HepG2 (cell line): ENCODE measurements at regions not wholly inside any gene's neighbourhood (a gene's known extent, or its start where the extent isn't known, plus 50 kb on each side); places are given as distances from the start of the nearest gene placed in this dataset.
"Not testable (repeated sequence)": the region's sequence is repeated elsewhere in the genome, so short reads cannot be mapped to it uniquely, and the experiment has no call there.

Experiments
- CTCF ChIP-seq: sonication (generic); formaldehyde crosslinking; IDR thresholded peaks from 2 replicates; pipeline ENCODE4 v1.5.0; 2020; ENCODE audit warnings: mild to moderate bottlenecking, missing genetic modification reagents, moderate library complexity
- EP300 ChIP-seq, 3 experiments: sonication (generic) in 1 of 3; formaldehyde crosslinking in 1 of 3; IDR thresholded peaks; 2 replicates each; pipeline versions ENCODE4 v1.5.1 to v1.6.1; 2011 to 2020; ENCODE audit warnings: low read depth in 2 of 3, low read length in 2 of 3, borderline replicate concordance in 1 of 3, improper control_type of control experiment in 1 of 3, mild to moderate bottlenecking in 1 of 3, missing genetic modification reagents in 1 of 3, moderate library complexity in 1 of 3
- FOSL2 ChIP-seq: sonication (generic); formaldehyde crosslinking; IDR thresholded peaks from 2 replicates; pipeline ENCODE4 v1.4.0; 2020; ENCODE audit warnings: missing genetic modification reagents
- GABPA ChIP-seq, 2 experiments: IDR thresholded peaks; 2 replicates each; pipeline ENCODE4 v1.6.1; 2011 to 2016; ENCODE audit warnings: low read depth in 2 of 2, low read length in 1 of 2, missing biosample characterization in 1 of 2, missing genetic modification characterization in 1 of 2
- KLF6 ChIP-seq: IDR thresholded peaks from 2 replicates; pipeline ENCODE4 v1.8.0; 2016; ENCODE audit warnings: missing biosample characterization, missing genetic modification reagents
- PHB2 ChIP-seq: fragments of 450-650 bp; IDR thresholded peaks from 2 replicates; pipeline ENCODE4 v1.6.1; 2018; ENCODE audit not compliant: partially characterized antibody
- POLR2AphosphoS5 ChIP-seq: IDR thresholded peaks from 2 replicates; pipeline ENCODE4 v1.6.1; 2012; ENCODE audit warnings: low read depth, low read length
- RXRA ChIP-seq: sonication (generic); formaldehyde crosslinking; IDR thresholded peaks from 2 replicates; pipeline ENCODE4 v1.5.1; 2020; ENCODE audit warnings: missing genetic modification reagents
- STAG1 ChIP-seq: sonication (generic); formaldehyde crosslinking; IDR thresholded peaks from 2 replicates; pipeline ENCODE4 v1.4.0; 2020; ENCODE audit warnings: missing genetic modification reagents
- ZBED4 ChIP-seq: sonication (generic); formaldehyde crosslinking; IDR thresholded peaks from 2 replicates; pipeline ENCODE4 v1.4.0; 2020; ENCODE audit warnings: missing genetic modification reagents, borderline replicate concordance
- ZNF781 ChIP-seq: sonication (generic); formaldehyde crosslinking; IDR thresholded peaks from 2 replicates; pipeline ENCODE4 v1.5.1; 2020; ENCODE audit warnings: borderline replicate concordance, mild to moderate bottlenecking, missing genetic modification reagents; ENCODE audit errors: not compliant biosample characterization
- ZNF792 ChIP-seq: IDR thresholded peaks from 2 replicates; pipeline ENCODE4 v1.6.1; 2016
- TF ChIP-seq, protein P1 (sequence below), 2 experiments: sonication (generic) in 1 of 2; formaldehyde crosslinking in 1 of 2; IDR thresholded peaks; 2 replicates each; pipeline versions ENCODE4 v1.5.1 to v1.6.1; 2011 to 2020; ENCODE audit warnings: borderline replicate concordance in 1 of 2, low read depth in 1 of 2, low read length in 1 of 2, mild to moderate bottlenecking in 1 of 2, missing genetic modification reagents in 1 of 2, moderate library complexity in 1 of 2

DNA sequence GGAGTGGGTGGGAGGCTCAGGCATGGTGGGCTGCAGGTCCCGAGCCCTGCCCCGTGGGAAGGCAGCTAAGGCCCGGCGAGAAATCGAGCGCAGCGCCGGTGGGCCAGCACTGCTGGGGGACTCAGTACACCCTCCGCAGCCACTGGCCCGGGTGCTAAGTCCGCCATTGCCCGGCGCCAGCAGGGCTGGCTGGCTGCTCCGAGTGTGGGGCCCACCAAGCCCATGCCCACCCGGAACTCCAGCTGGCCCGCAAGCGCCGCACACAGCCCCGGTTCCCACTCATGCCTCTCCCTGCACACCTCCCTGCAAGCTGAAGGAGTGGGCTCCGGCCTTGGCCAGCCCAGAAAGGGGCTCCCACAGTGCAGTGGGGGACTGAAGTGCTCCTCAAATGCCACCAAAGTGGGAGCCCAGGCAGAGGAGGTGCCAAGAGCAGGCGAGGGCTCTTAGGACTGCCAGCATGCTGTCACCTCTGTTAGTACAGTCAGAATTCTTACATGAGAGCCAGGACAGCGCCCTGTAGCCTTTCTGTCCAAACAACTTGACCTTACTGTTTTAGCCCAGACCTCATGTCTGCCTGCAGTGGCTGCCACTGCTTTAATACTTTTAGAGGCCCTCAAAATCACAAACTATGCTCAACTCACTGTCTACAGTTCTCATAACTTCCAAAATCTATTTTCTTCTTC is 1117.9 kb downstream of the STIM2 start:
- not testable (repeated sequence) for TF ChIP-seq EP300 (IDR thresholded peaks at IDR 0.05; ENCODE audit: low read depth in 2 of 2, low read length in 2 of 2); EP300 (CRISPR knock-in tag; IDR thresholded peaks at IDR 0.05; ENCODE audit: borderline replicate concordance); ZNF781 (CRISPR knock-in tag); GABPA (IDR thresholded peaks at IDR 0.05; ENCODE audit: low read depth, low read length); GABPA (CRISPR knock-in tag; IDR thresholded peaks at IDR 0.05; ENCODE audit: low read depth); FOSL2 (CRISPR knock-in tag); CTCF (CRISPR knock-in tag); PHB2; ZNF792 (CRISPR knock-in tag); ZBED4 (CRISPR knock-in tag); RXRA (CRISPR knock-in tag); POLR2AphosphoS5; STAG1 (CRISPR knock-in tag); KLF6 (CRISPR knock-in tag)
- TF ChIP-seq, protein P1, sequence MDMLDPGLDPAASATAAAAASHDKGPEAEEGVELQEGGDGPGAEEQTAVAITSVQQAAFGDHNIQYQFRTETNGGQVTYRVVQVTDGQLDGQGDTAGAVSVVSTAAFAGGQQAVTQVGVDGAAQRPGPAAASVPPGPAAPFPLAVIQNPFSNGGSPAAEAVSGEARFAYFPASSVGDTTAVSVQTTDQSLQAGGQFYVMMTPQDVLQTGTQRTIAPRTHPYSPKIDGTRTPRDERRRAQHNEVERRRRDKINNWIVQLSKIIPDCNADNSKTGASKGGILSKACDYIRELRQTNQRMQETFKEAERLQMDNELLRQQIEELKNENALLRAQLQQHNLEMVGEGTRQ (IDR thresholded peaks at IDR 0.05; ENCODE audit: low read depth, low read length), result not testable (repeated sequence)
- TF ChIP-seq, protein P1 (CRISPR knock-in tag; IDR thresholded peaks at IDR 0.05; ENCODE audit: borderline replicate concordance), result not testable (repeated sequence)
